ENCODE measurements at regions not wholly inside any gene's neighbourhood (a gene's known extent, or its start where the extent isn't known, plus 50 kb on each side); places are given as distances from the start of the nearest gene placed in this dataset.

GRCh38 chr16:52855463-52855862 lies 197.2 kb downstream of the CHD9NB start:
- no peak for TF ChIP-seq CTCF (IDR thresholded peaks at IDR 0.05)
- no peak for TF ChIP-seq EZH2 (IDR thresholded peaks at IDR 0.05)
- no peak for TF ChIP-seq EZH2phosphoT487 (IDR thresholded peaks at IDR 0.05)

All from neural progenitor cell (in vitro differentiated cells).